ENCODE measurements at regions not wholly inside any gene's neighbourhood (a gene's known extent, or its start where the extent isn't known, plus 50 kb on each side); places are given as distances from the start of the nearest gene placed in this dataset.
A peak's percentile ranks its signal among the peaks of the same experiment; 100 is the strongest.

DNA sequence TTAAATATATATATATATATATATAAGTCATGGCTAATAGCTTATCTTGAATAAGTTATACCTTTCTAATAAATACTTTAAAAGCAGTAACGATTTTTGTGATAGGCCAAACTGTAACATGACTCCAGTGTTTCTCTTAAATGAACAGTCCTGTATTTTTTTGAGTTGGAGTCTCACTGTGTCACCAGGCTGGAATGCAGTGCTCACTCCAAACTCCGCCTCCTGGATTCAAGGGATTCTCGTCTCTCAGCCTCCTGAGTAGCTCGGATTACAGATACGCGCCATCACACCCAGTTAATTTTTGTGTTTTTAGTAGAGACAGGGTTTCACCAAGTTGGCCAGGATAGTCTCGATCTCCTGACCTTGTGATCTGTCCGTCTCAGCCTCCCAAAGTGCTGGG is 814.2 kb upstream of the SLITRK5 start:
- TF ChIP-seq, protein P1, sequence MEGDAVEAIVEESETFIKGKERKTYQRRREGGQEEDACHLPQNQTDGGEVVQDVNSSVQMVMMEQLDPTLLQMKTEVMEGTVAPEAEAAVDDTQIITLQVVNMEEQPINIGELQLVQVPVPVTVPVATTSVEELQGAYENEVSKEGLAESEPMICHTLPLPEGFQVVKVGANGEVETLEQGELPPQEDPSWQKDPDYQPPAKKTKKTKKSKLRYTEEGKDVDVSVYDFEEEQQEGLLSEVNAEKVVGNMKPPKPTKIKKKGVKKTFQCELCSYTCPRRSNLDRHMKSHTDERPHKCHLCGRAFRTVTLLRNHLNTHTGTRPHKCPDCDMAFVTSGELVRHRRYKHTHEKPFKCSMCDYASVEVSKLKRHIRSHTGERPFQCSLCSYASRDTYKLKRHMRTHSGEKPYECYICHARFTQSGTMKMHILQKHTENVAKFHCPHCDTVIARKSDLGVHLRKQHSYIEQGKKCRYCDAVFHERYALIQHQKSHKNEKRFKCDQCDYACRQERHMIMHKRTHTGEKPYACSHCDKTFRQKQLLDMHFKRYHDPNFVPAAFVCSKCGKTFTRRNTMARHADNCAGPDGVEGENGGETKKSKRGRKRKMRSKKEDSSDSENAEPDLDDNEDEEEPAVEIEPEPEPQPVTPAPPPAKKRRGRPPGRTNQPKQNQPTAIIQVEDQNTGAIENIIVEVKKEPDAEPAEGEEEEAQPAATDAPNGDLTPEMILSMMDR (IDR thresholded peaks at IDR 0.05; ENCODE audit: insufficient read depth, low read depth, low read length): no peak
- DNase-seq (ENCODE audit: low read depth): peak; percentile 5
- H3K4me3 ChIP-seq (ENCODE audit: low read depth, low read length): no peak overlapping the region

DNA sequence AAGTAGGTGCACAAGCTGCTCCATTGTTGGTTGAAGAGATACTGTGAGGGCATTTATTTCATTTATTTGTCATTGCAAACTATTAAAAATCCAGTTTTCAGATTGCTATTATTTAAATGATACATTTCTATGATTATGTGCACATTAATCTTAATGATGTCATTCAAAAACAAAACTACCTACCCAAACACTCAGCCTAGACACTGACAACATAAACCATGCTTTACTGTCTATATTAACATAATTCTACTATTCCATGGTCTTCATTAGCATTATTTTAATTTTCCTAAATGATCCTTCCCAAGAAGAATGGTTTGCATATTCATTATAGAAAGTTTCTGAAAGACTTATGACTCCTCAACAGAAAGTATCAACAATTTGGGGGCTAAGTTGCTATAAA is 813.0 kb upstream of the SLITRK5 start:
- DNase-seq (ENCODE audit: low read depth): no peak
- no peak overlapping the region for H3K4me3 ChIP-seq (ENCODE audit: low read depth, low read length)
- TF ChIP-seq, protein P1 (IDR thresholded peaks at IDR 0.05; ENCODE audit: insufficient read depth, low read depth, low read length): no peak

DNA sequence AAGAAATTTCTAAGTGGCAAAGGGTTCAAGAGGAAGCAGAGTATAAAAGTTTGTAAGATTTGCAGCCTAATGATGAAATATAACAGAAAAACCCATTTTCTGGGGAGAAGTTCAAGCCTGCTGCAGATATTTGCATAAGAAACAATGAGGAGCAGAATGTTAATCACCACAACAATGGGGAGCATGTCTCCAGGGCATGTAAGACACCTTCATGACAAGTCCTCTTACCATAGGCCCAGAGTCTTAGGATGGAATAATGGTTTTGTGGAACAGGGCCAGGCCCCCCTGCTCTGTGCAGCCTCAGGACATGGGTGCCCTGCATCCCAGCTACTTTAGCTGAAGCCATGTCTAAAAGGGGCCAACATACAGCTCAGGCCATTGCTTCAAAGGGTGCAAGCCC is 809.0 kb upstream of the SLITRK5 start:
- no peak for DNase-seq (ENCODE audit: low read depth)
- H3K4me3 ChIP-seq (ENCODE audit: low read depth, low read length): no peak overlapping the region
- TF ChIP-seq, protein P1 (IDR thresholded peaks at IDR 0.05; ENCODE audit: insufficient read depth, low read depth, low read length): no peak

DNA sequence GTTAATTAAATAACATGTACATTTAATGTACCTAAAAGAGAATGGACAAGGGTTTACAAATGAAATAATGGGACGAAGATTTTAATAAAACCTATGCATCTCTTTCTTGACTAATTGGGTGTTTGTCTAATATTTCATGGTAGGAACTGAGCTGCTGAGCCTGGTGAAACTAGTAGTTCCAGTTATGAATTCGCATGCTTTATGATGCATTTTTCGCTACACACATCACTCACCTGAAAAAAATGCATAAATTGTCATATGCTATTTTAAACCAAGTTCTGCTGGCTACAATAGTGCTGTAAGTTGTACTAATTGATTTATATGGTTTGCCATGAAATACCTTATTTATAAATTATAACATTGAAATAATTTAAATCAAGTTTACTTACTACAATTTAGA is 806.8 kb upstream of the SLITRK5 start:
- TF ChIP-seq, protein P1 (IDR thresholded peaks at IDR 0.05; ENCODE audit: insufficient read depth, low read depth, low read length): no peak

DNA sequence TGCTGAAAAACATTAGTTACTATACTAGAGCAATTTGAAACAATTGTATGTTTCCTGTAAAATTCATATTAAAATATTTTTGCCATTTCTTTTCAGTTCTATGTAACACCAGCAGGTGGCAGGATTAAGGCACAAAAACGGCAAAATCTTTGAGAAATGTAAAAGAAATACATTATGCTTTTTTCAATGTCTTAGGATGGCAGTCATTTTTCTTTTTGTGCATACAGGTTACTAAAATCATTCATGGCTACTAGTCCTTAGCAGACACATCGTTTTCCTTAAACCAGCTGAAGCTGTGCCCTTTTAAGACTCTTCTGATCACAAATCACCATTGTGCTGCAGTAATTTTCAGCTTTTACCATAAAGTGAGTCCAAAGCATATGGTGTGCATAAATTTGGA is 800.7 kb upstream of the SLITRK5 start:
- no peak overlapping the region for H3K4me3 ChIP-seq (ENCODE audit: low read depth, low read length)
- DNase-seq (ENCODE audit: low read depth): peak; percentile 27
- TF ChIP-seq, protein P1 (IDR thresholded peaks at IDR 0.05; ENCODE audit: insufficient read depth, low read depth, low read length): peak; percentile 59

More for the DNA sequence above, 806.8 kb upstream of the SLITRK5 start:
- no peak overlapping the region for H3K4me3 ChIP-seq (ENCODE audit: low read depth, low read length)
- no peak for DNase-seq (ENCODE audit: low read depth)

DNA sequence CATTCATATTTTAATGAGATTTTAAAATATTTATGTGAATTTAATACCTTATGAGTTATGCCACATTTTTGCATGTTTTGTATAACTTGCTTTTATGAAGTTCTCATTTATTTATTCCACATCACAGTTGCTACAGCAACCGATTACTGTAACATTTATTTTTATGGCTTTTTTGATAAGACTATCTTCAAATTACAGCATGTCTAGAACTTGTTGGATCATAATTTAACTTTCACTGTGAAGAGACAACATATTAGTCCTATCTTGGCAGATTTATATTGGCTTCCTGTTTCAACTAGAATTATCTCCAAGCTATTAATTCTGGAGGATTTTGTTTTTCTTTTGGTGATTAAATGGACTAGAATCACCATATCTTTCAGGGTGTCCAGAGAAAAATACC is 793.7 kb upstream of the SLITRK5 start:
- DNase-seq (ENCODE audit: low read depth): peak; percentile 64
- TF ChIP-seq, protein P1 (IDR thresholded peaks at IDR 0.05; ENCODE audit: insufficient read depth, low read depth, low read length): no peak
- H3K4me3 ChIP-seq (ENCODE audit: low read depth, low read length): no peak overlapping the region

DNA sequence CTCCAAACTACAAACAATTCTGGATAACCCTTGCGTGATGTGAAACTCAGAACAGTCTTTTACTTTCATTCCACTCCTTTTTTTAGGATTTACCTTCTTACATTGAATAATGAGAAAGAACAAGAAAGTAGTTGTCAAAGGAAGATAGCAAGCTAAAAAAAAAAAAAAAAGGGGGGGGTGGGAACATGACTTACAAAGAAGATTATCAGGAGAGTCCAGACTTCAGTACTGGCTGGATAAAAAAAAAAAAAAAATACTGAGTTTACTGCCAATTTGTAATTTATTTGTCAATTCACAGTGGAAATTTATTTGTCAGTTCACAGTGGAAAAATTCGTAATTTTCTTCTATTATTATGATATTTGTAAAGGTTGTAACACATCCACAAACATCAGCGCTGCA is 792.4 kb upstream of the SLITRK5 start:
- H3K4me3 ChIP-seq (ENCODE audit: low read depth, low read length): no peak overlapping the region
- TF ChIP-seq, protein P1 (IDR thresholded peaks at IDR 0.05; ENCODE audit: insufficient read depth, low read depth, low read length): no peak
- DNase-seq (ENCODE audit: low read depth): no peak
